Lung (tissue), 11 donors: ENCODE measurements at regions not wholly inside any gene's neighbourhood (a gene's known extent, or its start where the extent isn't known, plus 50 kb on each side); places are given as distances from the start of the nearest gene placed in this dataset.

Experiments used
- ATAC-seq: fragments of 200-7000 bp; cut with Tn5 transposase; one replicate; pipeline ENCODE4 v1.9.1; 2020; ENCODE audit warnings: moderate number of reproducible peaks; ENCODE audit not compliant: insufficient read depth, low FRiP score
- DNase-seq, 3 donors: peaks; one replicate each; pipeline ENCODE4 v3.0.0-alpha.2; 2013 to 2017
- H3K27ac ChIP-seq, 2 donors: one replicate each; pipeline ENCODE4 v1.5.1; 2013; ENCODE audit warnings: mild to moderate bottlenecking in 2 of 2, moderate library complexity in 2 of 2, control low read depth in 1 of 2, inconsistent platforms in 1 of 2, low read depth in 1 of 2, low read length in 1 of 2
- H3K27me3 ChIP-seq, 3 donors: one replicate each; pipeline ENCODE4 v1.5.1; 2013; ENCODE audit warnings: low read length in 2 of 3; ENCODE audit not compliant: control insufficient read depth in 3 of 3, insufficient read depth in 3 of 3
- H3K36me3 ChIP-seq, 4 donors: one replicate each; pipeline ENCODE4 v1.5.1; 2013; ENCODE audit warnings: low read length in 4 of 4, mild to moderate bottlenecking in 1 of 4, moderate library complexity in 1 of 4; ENCODE audit not compliant: control insufficient read depth in 4 of 4, insufficient read depth in 4 of 4
- H3K4me1 ChIP-seq, 5 donors: one replicate each; pipeline ENCODE4 v1.5.1; 2013; ENCODE audit warnings: low read length in 5 of 5, mild to moderate bottlenecking in 2 of 5, moderate library complexity in 1 of 5; ENCODE audit not compliant: control insufficient read depth in 5 of 5, insufficient read depth in 5 of 5
- H3K4me3 ChIP-seq: one replicate; pipeline ENCODE4 v1.5.1; 2013; ENCODE audit warnings: mild to moderate bottlenecking, control low read depth, moderate library complexity
- H3K9ac ChIP-seq, 2 donors: one replicate each; pipeline ENCODE4 v1.5.1; 2013; ENCODE audit warnings: low read length in 2 of 2, control low read depth in 1 of 2; ENCODE audit not compliant: insufficient read depth in 1 of 2
- H3K9me3 ChIP-seq, 4 donors: one replicate each; pipeline ENCODE4 v1.5.1; 2013; ENCODE audit warnings: low read length in 3 of 4, mild to moderate bottlenecking in 1 of 4, moderate library complexity in 1 of 4; ENCODE audit not compliant: control insufficient read depth in 4 of 4, insufficient read depth in 3 of 4
- CTCF ChIP-seq: IDR thresholded peaks from 2 replicates; pipeline ENCODE4 v1.5.1; 2012; ENCODE audit warnings: mild to moderate bottlenecking; ENCODE audit errors: control extremely low read depth, extremely low read depth
- WGBS, 2 donors: extraction: QIAGEN DNeasy Blood & Tissue Kit; methylation state at CpG; one replicate each; pipeline ENCODE4 v1.1.7; 2013; 5-methylcytosine and 5-hydroxymethylcytosine counted together
- donor health status: control.
- donor health status: control.
- donor health status: Bipolar disorder and iron deficiency.
- donor health status: healthy.
- donor health status: DM: yes; HTN: yes; CAD: no.

- Histone ChIP-seq H3K9me3 (no peaks in the 10 kb centered on the region), H3K9ac (no peak overlapping the region), H3K4me1 (no peaks in the 10 kb centered on the region), H3K36me3 (no peaks in the 10 kb centered on the region), H3K27ac (no peak overlapping the region), H3K27me3 (no peaks in the 10 kb centered on the region), H3K4me3 (no peak overlapping the region)
- TF ChIP-seq CTCF = no peak
- 56% methylated on average over 7 of the region's 7 CpGs for WGBS, 2 donors
- ATAC-seq (no peak), DNase-seq (no peak)
Measured at GRCh38 chr2:144133936-144134665, 385.8 kb downstream of the ZEB2 start.

GRCh38 chr2:144132357-144132756, 387.6 kb downstream of the ZEB2 start:
- no peak overlapping the region for H3K27ac ChIP-seq
- H3K36me3 ChIP-seq = peaks cover 0 to under 1% (median 0%) of the 10 kb centered on the region in 4 donors
- H3K4me1 ChIP-seq = no peaks in the 10 kb centered on the region
- H3K27me3 ChIP-seq = no peaks in the 10 kb centered on the region
- H3K9me3 ChIP-seq = no peaks in the 10 kb centered on the region
- H3K9ac ChIP-seq = no peak overlapping the region
- no peak for TF ChIP-seq CTCF
- WGBS, 2 donors = 80 to 92% methylated on average over 2 of the region's 2 CpGs
- H3K4me3 ChIP-seq = no peak overlapping the region
- DNase-seq (no peak), ATAC-seq (no peak)

- H3K9ac ChIP-seq = no peak overlapping the region
- WGBS, 2 donors = 71 to 87% methylated on average over 5 of the region's 5 CpGs
Measured at GRCh38 chr2:144131042-144131441, 388.9 kb downstream of the ZEB2 start.

More at GRCh38 chr2:144131042-144131441, 388.9 kb downstream of the ZEB2 start:
- ATAC-seq (no peak), DNase-seq (no peak)
- H3K27me3 ChIP-seq = no peaks in the 10 kb centered on the region
- H3K36me3 ChIP-seq = peaks cover 0 to 2% (median 0%) of the 10 kb centered on the region in 4 donors
- H3K4me1 ChIP-seq = no peaks in the 10 kb centered on the region
- TF ChIP-seq CTCF = no peak
- no peak overlapping the region for H3K4me3 ChIP-seq
- no peak overlapping the region for H3K27ac ChIP-seq
- H3K9me3 ChIP-seq = no peaks in the 10 kb centered on the region
